HepG2 (cell line): ENCODE measurements at regions not wholly inside any gene's neighbourhood (a gene's known extent, or its start where the extent isn't known, plus 50 kb on each side); places are given as distances from the start of the nearest gene placed in this dataset.

ENCODE experiments used
- ATAC-seq: fragments of 200-7000 bp; cut with Tn5 transposase; 3 replicates; pipeline ENCODE4 v1.9.1; 2020; ENCODE audit warnings: mild to moderate bottlenecking, moderate library complexity
- BruUV-seq: library from RNA; stranded (reverse); fragments of 400-500 nt; replicated peaks from 2 replicates; lab custom pipeline; 2021; lab: Mats Ljungman, UMichigan
- CTCF ChIA-PET: fragments of 300-600 bp; formaldehyde crosslinking; extraction: SDS; loops from one replicate; lab custom pipeline; 2021; ENCODE audit warnings: low total read pairs, inconsistent platforms, low intra/inter-chr PET ratio; lab: Yijun Ruan, JAX
- POLR2A ChIA-PET: fragments of 350-600 bp; sonication (Branson Sonifier 250); formaldehyde crosslinking; loops from one replicate; lab custom pipeline; 2020; ENCODE audit warnings: antibody characterized with exemption, inconsistent platforms; lab: Yijun Ruan, JAX
- DNase-seq: peaks from one replicate; pipeline ENCODE4 v3.0.0-alpha.2; 2015; ENCODE audit warnings: low spot score
- FAIRE-seq: peaks from 3 replicates; lab custom pipeline; 2011; peaks lifted over from hg19 to GRCh38; lab: Jason Lieb, UNC
- H2AFZ ChIP-seq: one replicate; pipeline ENCODE4 v1.6.1; 2011; ENCODE audit warnings: low read length, inconsistent platforms
- H3K27ac ChIP-seq: fragments of 300-600 bp; 3 replicates; pipeline ENCODE4 v1.8.0; 2011; ENCODE audit warnings: mixed run types, mild to moderate bottlenecking, mixed read lengths, low read length, inconsistent platforms; ENCODE audit not compliant: insufficient read depth; ENCODE audit errors: extremely low read length
- H3K27me3 ChIP-seq, 2 experiments: fragments of 200-600 bp in 1 of 2; 2 replicates in 1 of 2; 3 replicates in 1 of 2; pipeline versions ENCODE4 v1.6.0 to v1.8.0; 2011; ENCODE audit warnings: low read length in 2 of 2, mild to moderate bottlenecking in 2 of 2, moderate library complexity in 2 of 2, inconsistent platforms in 1 of 2; ENCODE audit not compliant: insufficient read depth in 2 of 2, control insufficient read depth in 1 of 2
- H3K36me3 ChIP-seq, 2 experiments: fragments of 200-600 bp in 1 of 2; replicated peaks in 1 of 2; 2 replicates in 1 of 2; 3 replicates in 1 of 2; pipeline versions ENCODE4 v1.5.1 to v1.8.0; 2011; ENCODE audit warnings: low read length in 2 of 2, inconsistent platforms in 1 of 2; ENCODE audit not compliant: insufficient read depth in 2 of 2, control insufficient read depth in 1 of 2
- H3K4me1 ChIP-seq: 2 replicates; pipeline ENCODE4 v1.5.1; 2012; ENCODE audit warnings: low read length, inconsistent platforms; ENCODE audit not compliant: insufficient read depth
- H3K4me2 ChIP-seq: 2 replicates; pipeline ENCODE4 v1.6.0; 2011; ENCODE audit warnings: low read depth, low read length, inconsistent platforms
- H3K4me3 ChIP-seq, 3 experiments: fragments of 200-600 bp in 1 of 3; sonication (generic), shearing (Covaris generic) in 1 of 3; replicated peaks in 1 of 3; 2 replicates each; pipeline ENCODE4 v1.5.1; 2011 to 2016; ENCODE audit warnings: low read length in 3 of 3, inconsistent platforms in 2 of 3, low read depth in 2 of 3, mild to moderate bottlenecking in 2 of 3, control low read depth in 1 of 3, mixed read lengths in 1 of 3; ENCODE audit not compliant: insufficient read depth in 1 of 3
- H3K79me2 ChIP-seq: one replicate; pipeline ENCODE4 v1.6.1; 2011; ENCODE audit warnings: low read length, inconsistent platforms; ENCODE audit not compliant: insufficient read depth
- H3K9ac ChIP-seq: 2 replicates; pipeline ENCODE4 v1.6.0; 2011; ENCODE audit warnings: mild to moderate bottlenecking, low read depth, low read length, inconsistent platforms; ENCODE audit not compliant: insufficient read depth
- H3K9me3 ChIP-seq: 2 replicates; pipeline ENCODE4 v1.5.1; 2012; ENCODE audit warnings: mild to moderate bottlenecking, low read length
- H4K20me1 ChIP-seq: 2 replicates; pipeline ENCODE4 v1.6.0; 2011; ENCODE audit warnings: inconsistent platforms, mild to moderate bottlenecking, low read length, moderate library complexity; ENCODE audit not compliant: insufficient read depth
- IRF2 ChIP-seq: IDR thresholded peaks from 2 replicates; pipeline ENCODE4 v1.6.1; 2018; ENCODE audit warnings: missing genetic modification reagents, missing compliant biosample characterization
- KLF15 ChIP-seq: sonication (generic); formaldehyde crosslinking; IDR thresholded peaks from 2 replicates; pipeline ENCODE4 v1.8.1; 2023; ENCODE audit warnings: borderline replicate concordance, mild to moderate bottlenecking, inconsistent platforms, missing genetic modification reagents, mixed read lengths
- MAFF ChIP-seq: IDR thresholded peaks from 2 replicates; pipeline ENCODE4 v1.6.1; 2011; ENCODE audit warnings: low read depth, low read length, improper control_type of control experiment
- MAFK ChIP-seq, 2 experiments: IDR thresholded peaks in 1 of 2; conservative IDR thresholded peaks in 1 of 2; 2 replicates each; pipeline ENCODE4 v1.6.1; 2011; ENCODE audit warnings: improper control_type of control experiment in 2 of 2, low read length in 2 of 2
- TCF7 ChIP-seq: sonication (generic); IDR thresholded peaks from 2 replicates; pipeline ENCODE4 v1.6.1; 2016; ENCODE audit warnings: antibody characterized with exemption, low read depth
- ZBED4 ChIP-seq: sonication (generic); formaldehyde crosslinking; IDR thresholded peaks from 2 replicates; pipeline ENCODE4 v1.4.0; 2020; ENCODE audit warnings: missing genetic modification reagents, borderline replicate concordance
- ZNF256 ChIP-seq: sonication (generic); formaldehyde crosslinking; conservative IDR thresholded peaks from 2 replicates; pipeline ENCODE4 v1.4.0; 2020; ENCODE audit warnings: missing genetic modification reagents
- ZNF652 ChIP-seq: IDR thresholded peaks from 2 replicates; pipeline ENCODE4 v1.6.1; 2016; ENCODE audit warnings: low read depth, borderline replicate concordance
- ZNF788 ChIP-seq: sonication (generic); formaldehyde crosslinking; IDR thresholded peaks from 2 replicates; pipeline ENCODE4 v1.5.0; 2020; ENCODE audit warnings: mild to moderate bottlenecking, missing genetic modification reagents, borderline replicate concordance
- WGBS: methylation state at CpG from one replicate; pipeline ENCODE4 v1.1.6; 2017; ENCODE audit warnings: low lambda C conversion rate; 5-methylcytosine and 5-hydroxymethylcytosine counted together
- in situ Hi-C: cut with HindIII; loops from 2 replicates; pipeline ENCODE4 v1.10.0; 2017; ENCODE audit warnings: low pct_unique_long_range_greater_than_20kb; ENCODE audit not compliant: extremely low pct_ligation_motif_present
- intact Hi-C: fragments of 100-400 bp; cut with micrococcal nuclease; formaldehyde crosslinking; loops from one replicate; pipeline ENCODE4 v1.10.0; 2022; ENCODE audit not compliant: unreplicated experiment
- TF ChIP-seq, protein P1 (sequence below): sonication (generic); formaldehyde crosslinking; IDR thresholded peaks from 2 replicates; pipeline ENCODE4 v1.4.0; 2020; ENCODE audit warnings: mild to moderate bottlenecking, missing genetic modification reagents, borderline replicate concordance

DNA sequence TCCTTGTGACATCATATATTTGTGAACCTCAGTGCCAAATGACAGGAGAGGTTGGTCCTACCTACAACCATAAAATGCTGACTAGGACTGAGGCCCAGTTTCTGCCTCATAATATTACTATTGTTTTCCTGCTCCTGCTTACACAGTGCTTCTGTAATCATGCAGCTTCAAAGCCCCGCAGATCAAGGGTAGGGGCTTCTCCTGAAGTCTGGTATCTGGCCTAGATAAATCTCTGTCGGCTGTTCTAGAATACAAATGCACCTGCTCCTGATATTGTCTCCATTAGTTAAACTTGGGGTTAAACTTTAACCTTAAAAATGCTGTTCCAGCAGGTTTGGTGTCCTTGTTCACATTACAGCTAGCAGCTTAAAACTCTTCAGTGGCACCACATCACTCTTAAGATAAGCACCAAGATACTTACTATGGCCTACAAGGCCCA is 552.4 kb downstream of the TUSC7 start:
- ATAC-seq (no peak), FAIRE-seq (no peak), DNase-seq (peak; percentile 5)
- TF ChIP-seq IRF2 (no peak), ZNF788 (CRISPR knock-in tag) (no peak), ZBED4 (CRISPR knock-in tag) (no peak), ZNF256 (CRISPR knock-in tag) (no peak), ZNF652 (CRISPR knock-in tag) (0 out of 2 replicates have a peak, but pooled peaks have one; percentile 8), TCF7 (peak; percentile 13; the same call in 1 of the 2 replicates), KLF15 (no peak), MAFK (conservative IDR thresholded peaks at IDR 0.05 in 1 of 2, IDR thresholded peaks at IDR 0.05 in 1 of 2; ENCODE audit: low read length in 2 of 2) (peak; percentile 5 to 30; a peak in 1 of 4 replicates), MAFF (peak; percentile 36; the same call in 1 of the 2 replicates)
- TF ChIP-seq, protein P1, sequence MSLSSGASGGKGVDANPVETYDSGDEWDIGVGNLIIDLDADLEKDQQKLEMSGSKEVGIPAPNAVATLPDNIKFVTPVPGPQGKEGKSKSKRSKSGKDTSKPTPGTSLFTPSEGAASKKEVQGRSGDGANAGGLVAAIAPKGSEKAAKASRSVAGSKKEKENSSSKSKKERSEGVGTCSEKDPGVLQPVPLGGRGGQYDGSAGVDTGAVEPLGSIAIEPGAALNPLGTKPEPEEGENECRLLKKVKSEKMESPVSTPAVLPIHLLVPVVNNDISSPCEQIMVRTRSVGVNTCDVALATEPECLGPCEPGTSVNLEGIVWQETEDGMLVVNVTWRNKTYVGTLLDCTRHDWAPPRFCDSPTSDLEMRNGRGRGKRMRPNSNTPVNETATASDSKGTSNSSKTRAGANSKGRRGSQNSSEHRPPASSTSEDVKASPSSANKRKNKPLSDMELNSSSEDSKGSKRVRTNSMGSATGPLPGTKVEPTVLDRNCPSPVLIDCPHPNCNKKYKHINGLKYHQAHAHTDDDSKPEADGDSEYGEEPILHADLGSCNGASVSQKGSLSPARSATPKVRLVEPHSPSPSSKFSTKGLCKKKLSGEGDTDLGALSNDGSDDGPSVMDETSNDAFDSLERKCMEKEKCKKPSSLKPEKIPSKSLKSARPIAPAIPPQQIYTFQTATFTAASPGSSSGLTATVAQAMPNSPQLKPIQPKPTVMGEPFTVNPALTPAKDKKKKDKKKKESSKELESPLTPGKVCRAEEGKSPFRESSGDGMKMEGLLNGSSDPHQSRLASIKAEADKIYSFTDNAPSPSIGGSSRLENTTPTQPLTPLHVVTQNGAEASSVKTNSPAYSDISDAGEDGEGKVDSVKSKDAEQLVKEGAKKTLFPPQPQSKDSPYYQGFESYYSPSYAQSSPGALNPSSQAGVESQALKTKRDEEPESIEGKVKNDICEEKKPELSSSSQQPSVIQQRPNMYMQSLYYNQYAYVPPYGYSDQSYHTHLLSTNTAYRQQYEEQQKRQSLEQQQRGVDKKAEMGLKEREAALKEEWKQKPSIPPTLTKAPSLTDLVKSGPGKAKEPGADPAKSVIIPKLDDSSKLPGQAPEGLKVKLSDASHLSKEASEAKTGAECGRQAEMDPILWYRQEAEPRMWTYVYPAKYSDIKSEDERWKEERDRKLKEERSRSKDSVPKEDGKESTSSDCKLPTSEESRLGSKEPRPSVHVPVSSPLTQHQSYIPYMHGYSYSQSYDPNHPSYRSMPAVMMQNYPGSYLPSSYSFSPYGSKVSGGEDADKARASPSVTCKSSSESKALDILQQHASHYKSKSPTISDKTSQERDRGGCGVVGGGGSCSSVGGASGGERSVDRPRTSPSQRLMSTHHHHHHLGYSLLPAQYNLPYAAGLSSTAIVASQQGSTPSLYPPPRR (CRISPR knock-in tag), result no peak
- Histone ChIP-seq H3K4me3 (no peak overlapping the region), H4K20me1 (no peaks in the 10 kb centered on the region), H3K27me3 (no peaks in the 10 kb centered on the region), H3K4me1 (no peaks in the 10 kb centered on the region), H3K79me2 (no peaks in the 10 kb centered on the region), H3K9me3 (no peaks in the 10 kb centered on the region), H3K4me2 (no peak overlapping the region), H3K27ac (no peak overlapping the region), H2AFZ (no peak overlapping the region), H3K36me3 (no peaks in the 10 kb centered on the region), H3K9ac (no peak overlapping the region)
- intact Hi-C loops (no loop called here), in situ Hi-C loops (no loop called here)
- ChIA-PET POLR2A (no interaction called here), CTCF (no interaction called here)
- BruUV-seq, result no TSS peak
- 0% methylated on average over 2 of the region's 2 CpGs for WGBS
